HT-29 (cell line): ENCODE measurements at regions not wholly inside any gene's neighbourhood (a gene's known extent, or its start where the extent isn't known, plus 50 kb on each side); places are given as distances from the start of the nearest gene placed in this dataset.
"Not testable (repeated sequence)": the region's sequence is repeated elsewhere in the genome, so short reads cannot be mapped to it uniquely, and the experiment has no call there.

Source experiments
- DNase-seq: peaks from one replicate; pipeline ENCODE4 v3.0.0-alpha.2; 2015; ENCODE audit warnings: low spot score

DNA sequence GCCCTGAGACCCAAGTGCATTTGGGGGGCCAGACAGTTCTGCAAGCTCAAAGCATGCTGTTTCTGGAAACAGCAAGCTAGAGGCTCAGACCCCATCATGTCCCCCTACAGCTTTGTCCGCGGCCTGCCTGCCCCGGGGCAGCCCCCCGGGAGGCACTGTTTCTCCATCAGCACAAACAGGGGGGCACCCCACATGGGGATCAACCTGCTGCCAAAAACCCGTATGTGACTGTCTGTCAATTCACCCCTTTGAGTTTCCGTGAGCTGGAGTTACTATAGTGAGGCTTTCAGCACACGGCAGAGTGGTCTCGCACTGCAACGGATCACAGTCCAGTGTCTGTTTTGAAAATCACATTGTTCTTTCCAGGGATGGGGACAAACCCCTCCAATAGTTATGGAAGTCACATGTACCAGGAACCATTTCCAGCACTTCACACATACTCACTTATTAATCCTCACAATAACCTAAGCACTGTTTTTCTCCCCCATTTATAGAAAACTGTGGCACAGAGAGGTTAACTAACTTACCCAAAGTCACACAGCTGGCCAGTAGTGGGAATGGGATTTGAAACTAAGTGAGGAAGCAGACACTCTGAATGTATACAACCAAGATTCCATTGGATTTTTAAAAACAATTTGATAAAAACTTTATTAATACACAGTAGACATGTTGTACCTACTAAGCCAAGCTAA, 269.0 kb downstream of the C16orf95 start:
- no peak for DNase-seq

DNA sequence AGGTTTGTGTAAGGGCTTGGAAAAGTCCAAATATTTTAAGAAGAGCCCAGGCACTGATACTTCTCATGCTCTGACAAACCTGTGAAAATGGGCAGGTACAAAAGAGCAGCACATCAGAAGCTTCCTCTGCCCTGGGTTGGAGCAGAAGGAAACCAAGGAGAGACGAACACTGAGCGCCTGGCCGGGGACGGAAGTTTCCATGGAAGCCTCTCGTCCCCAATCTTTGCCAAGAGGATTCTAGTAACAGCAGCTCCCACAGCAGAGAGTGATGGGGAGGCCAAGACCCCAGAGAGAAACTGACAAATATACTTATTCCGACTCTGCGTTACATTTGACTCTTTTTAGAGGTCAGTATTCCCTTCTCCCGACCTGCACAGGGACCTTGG, 268.5 kb downstream of the C16orf95 start:
- DNase-seq: no peak

DNA sequence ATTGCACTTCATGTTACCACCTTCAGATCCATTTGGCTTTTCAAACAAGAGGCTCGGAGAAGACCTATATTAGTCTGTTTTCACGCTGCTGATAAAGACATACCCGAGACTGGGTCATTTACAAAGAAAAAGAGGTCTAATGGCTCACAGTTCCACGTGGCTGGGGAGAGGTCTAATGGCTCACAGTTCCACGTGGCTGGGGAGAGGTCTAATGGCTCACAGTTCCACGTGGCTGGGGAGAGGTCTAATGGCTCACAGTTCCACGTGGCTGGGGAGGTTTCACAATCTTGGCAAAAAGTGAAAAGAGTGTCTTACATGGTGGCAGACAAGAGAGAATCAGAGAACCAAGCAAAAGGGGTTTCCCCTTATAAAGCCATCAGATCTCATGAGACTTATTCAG, 268.0 kb downstream of the C16orf95 start:
- DNase-seq: not testable (repeated sequence)

DNA sequence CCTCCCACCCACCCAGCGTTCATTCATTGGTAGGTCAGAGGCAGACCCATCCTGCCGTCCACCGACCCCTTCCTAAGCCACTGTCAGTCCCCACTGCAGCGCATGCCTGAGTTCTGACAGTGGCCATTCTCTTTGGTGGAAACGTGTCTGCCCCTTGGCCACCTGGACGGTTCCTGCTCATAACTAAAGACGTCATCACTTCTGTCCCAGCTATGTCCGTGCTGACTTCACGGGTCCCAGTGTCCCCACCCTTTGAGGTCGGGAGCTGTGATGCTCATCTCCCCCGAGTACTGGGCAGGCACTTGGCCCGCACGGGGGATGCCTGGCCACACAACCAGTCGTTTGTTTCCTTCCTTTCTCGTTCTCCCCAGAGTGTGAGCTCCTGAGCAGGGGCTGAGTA, 267.1 kb downstream of the C16orf95 start:
- DNase-seq: no peak

DNA sequence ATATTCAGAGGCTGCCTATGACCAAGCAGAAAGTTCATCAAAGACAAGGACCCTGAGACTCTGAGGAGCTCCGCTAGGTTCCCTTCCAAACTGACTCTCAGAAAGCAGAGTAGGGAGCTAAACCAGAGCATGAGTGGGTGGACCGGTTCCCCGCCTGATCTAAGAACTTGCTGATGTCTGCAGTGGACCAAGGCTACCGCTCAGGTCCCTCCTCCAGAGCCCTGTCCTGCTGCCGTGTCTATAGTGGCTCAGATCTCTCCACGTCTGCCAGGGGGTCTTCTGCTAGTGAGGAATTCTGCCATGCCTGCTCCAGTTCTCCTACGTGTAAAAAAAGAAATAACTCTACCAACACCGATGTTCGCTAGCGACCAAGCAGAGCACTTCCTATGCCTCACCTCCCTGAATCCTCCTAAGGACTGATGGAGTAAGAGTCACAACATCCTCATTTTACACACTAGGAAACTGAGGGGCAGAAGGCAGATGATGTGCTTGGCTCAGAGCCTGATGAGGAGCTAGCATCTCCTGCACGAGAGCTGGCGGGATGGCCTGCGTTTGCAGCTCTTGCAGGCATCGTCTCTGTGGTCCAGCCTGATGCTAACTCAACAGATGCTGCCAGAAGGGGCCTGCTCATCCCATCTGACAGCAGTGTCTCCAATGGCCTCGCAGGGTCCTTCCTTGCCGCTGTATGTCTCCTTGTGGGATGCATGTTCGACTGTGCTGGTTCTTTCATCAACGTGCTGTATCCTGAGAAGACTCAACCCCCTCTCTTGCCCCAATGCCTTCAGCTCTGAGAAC, 265.5 kb downstream of the C16orf95 start:
- DNase-seq: no peak

DNA sequence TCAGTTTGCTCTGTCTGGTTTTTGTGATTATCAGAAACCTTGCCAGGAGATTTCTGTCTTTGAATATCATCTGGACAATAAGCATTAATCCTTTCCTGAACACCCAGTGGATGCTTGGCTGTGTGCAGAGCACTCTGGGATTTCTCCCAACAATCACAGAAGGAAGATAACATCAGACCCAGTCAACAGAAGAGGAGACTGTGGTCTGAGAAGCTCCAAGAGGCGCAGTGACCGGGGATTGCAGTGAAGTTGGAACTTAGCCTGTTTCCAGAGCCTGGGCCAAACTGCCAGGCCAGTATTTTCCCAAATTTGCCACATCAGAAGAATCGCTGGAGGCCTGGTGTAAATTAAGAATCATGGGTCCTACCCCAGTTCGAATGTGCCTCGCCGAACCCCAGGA, 264.7 kb downstream of the C16orf95 start:
- no peak for DNase-seq

DNA sequence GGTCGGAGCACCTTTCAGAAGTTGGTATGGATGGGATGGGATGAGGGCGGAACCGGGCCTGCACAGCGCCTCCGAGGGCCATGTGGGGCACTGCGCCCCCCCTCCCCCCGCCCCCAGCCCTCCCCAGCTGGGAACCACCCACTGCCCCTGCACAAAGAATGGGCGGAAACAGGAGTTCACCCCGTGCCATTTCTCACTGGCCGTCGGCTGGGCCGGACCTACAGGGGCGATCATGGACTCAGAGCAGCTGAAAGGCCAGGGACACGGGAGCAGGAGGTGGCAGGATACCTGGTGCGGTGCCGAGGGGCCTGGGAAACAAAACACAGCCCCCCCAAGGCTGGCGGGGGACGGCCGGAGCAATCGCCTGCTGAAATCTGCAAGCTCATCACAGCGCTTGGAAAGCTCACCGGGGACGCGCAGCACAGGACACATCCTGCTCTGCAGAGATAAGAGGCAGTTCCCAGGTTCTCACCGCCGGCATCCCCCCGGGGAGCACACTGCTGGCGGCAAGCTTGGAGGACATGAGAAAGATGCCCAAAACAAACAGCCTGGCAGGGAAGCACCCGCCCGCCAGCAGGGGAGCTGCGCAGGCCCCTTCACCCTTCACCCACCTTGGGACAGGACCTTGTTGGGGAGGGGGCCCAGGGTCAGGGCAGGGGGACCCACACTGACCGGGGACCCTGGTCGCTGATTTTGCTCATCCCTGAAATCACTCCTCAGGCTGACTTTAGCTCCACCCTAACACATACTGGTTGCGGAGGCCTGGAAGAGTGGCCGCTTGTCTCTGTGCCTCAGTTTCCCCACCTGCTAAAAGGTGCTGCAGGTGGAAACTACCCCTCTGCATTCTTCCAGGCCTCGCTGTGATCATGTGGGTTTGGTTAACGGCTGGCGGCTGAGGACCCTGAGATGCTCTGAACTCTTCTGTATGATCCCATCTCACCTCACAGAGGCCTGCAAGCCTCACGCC, 263.9 kb downstream of the C16orf95 start:
- DNase-seq: no peak

DNA sequence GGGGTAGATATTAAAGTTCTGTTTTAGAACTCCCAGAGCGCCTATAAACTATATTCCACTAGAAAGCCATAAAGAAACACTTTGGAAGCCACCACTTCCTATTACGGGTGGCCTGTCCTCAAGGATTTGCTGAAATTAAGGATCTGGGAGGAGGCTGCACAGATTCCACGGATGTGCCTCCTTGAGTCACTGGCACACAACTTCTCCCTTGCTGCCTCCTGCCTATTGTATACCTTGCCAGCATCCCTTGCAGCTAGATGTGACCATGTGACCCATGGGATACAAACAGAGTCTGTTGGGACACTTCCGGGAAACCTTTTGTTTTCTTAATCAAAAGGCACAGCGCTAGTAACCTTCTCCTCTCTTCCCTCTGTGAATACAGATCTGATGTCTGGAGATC, 263.0 kb downstream of the C16orf95 start:
- no peak for DNase-seq

DNA sequence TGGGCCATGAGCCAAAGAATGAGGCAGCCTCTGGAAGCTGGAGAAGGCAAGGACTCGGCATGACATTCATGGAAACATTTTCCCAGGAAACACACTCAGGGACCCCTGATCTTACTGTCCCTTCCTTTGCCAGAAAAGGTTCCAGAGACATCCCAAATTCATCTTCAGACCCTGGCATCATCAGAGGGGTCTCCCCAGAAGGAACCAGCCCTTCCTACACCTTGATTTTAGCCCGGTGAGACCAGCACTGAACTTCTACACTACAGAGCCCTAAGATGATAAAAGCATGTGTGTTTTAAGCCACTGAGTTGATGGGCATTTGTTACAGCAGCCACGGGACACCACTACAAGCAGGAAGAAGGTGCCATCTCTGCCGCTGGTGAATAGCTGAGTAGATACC, 262.3 kb downstream of the C16orf95 start:
- no peak for DNase-seq

DNA sequence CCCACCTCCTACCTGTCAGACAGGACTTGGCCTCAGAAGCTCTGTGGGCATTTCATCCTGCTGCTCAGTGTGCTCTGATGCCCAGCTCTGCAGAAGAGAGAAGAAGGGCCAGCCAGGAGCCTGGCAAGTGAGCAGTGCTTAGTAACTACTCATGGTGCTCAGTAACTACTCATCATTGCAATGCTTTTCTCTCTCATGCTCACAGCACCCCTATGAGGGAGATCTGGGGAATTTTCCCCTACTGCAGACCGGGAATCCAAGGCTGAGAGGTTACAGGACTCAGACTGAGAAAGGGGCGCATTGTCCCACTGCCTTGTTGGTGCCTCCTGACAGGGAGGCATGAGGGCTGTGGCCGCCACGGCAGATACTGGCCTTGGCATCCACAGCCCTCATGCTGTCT, 261.1 kb downstream of the C16orf95 start:
- no peak for DNase-seq

DNA sequence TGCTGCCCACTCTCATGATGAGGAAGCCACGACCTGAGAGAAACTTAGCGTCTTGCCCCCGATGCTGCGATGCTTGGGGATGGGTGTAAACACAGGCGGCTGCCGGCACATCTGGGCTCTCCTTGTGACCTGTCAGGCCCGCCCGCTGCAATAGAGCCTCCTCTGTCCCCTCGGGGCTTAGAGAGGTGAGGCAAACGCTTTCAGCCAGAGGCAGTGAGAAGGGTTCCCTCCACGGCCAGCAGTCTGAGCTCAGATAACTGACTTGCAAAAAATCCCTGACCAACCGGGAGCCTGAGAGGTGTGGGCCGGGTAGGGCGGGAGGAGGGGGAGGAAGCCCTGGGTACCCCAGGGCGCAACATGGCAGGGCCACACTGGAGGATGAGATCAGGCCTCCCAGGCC, 260.6 kb downstream of the C16orf95 start:
- DNase-seq: no peak

DNA sequence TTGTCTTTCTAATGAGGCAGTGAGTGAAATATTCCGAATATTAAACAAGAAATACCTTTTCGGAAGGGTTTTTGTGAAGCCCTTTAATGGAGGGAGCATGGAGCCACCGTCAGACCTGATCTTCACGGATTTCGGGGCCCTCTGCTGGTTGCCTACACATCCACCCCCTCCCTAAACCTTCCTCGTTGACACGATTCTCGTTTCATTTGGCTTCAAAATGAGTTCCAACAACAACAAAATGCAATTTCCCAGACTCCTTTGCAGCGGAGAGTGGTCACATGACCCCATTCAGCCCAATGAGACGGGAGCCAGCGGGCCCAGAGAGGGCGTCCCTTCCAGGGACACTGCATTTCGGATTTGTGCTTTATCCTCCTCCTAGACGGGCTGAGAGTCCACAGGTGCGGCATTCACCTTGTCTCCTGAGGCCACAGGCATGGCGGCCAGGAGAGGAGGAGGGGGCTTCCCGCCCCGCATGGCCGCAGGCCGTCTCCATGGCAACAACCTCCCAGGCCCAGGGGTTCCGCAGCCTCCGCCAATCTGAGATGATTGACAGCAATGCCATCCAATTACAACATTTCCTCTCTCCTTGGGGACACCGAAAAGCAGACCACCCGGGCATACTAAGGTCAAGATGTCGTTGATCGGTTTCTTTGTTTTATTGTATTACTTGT, 259.8 kb downstream of the C16orf95 start:
- no peak for DNase-seq

DNA sequence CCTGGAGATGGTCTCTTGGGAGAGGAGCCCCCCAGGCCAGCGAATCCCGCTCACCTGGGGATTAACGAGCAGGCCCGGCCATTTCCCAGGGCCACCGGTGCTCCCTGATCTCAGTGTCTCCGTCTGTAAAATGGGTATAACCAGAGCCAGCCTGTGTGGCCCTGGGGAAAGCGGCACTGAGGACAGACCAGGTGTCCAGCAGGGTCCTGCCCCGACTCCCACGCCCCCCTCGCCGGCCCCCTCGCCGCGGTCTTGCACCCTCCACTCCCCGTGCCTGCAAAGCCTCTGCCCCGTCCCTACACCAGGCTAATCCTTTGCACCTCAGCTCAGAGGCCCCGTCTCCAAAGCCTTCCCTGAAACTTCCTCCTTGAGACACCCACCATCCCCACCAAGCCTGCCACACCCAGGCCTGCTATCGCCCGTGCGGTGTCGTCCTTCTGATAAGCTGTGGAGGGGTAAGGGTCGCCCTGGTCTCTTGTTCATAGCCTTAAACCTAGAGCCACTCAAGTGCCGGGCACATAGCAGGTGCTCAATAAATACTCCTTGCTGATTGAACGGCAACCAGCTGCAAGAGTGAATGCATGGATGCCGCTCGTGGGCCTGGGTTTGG, 259.1 kb downstream of the C16orf95 start:
- DNase-seq: no peak

DNA sequence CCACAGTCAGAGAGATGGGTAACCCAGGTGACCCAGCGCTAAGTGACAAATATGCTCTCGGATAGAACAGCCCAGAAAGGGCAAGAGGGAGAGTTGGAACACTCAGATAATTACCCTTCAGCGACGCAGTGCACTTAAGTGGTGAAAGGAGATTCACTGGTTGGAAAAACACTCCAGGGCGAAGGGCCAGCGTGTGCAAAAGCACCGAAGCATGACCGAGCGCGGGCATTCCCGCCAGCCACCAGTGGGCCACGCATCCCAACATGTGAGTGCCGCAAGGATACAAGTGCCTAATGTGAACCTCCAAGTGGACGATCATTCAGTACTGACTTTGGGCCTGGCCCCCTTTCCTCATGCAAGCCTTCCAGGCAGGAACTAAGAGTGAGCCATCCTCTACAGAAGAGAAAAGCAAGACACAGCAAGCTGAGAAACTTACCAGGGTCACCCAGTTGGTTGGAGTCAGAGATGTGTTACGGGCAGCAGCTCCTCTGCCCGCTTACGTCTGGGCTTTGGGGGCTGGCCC, 258.4 kb downstream of the C16orf95 start:
- DNase-seq: no peak

DNA sequence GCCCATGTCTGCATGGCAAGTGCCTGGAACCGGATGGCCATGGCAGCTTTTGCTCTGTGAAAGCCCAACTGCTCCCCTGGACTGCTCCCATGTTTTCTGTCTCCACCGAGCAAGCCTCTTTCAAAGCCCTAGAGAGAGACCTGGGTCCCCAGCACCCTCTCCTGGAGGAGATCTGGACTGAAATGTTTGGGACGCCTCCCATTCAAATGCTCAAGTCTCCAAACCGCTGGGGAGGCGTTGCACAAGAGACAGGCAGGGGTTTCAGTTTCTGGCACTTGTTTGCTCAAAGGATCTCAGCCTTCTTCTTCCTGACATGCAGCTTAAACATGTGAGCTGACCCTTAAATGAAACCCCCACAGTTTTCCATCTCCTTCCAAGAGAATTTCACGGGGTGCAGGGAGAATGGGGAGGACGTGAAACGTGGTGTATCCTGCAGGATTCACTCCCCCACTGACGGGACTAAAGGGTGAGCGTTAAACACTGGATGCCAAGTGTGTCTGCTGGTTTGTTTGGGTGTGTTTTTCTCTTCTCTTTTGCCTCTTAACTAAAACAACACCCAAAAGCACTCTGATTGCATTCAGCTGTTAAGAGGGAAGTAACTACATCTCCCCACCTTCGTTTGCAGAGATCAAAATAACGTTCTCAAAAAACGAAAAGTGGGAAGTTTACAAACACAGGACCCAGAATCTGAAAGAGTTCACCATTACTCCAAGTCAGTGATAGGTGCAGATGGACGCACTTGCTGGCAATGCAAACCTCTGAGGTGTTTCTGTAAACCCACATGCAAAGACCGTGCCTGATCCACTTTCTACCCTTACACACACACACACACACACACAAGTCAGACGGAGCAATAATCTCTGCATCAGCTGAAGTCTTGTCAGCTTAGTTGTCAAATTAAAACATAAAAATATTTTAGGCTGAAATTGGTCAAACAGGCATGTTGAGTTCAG, 256.9 kb downstream of the C16orf95 start:
- no peak for DNase-seq

DNA sequence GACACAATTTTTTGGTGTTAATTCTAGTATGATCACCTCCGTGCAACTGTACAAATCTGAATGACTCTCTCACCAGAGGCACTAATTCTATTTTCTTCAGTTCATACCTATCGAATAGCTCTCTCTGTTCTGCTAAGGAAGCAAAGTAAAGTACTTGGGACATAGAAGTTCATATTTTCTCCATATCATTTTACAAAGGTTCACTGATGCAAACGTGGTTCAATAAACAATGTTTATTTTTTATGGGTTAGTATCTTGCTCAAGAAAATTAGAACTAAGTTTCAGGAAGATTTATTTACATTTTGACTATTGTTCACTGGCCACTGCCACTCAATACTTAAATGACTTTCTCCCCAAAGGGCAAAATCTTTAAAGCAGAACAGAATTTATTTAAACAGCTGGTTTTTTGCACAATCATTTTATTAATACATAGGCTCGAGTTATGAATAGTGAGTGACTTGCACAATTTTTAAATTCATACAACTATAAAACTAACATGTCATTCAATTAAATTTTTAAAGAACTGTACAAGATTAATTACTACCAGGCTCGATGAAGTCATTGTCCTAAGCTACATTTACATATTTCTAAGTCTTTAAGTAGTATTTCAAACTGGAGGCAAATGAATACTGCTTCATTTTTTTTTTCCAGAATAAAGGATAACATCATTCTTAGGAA, 255.8 kb downstream of the C16orf95 start:
- no peak for DNase-seq

DNA sequence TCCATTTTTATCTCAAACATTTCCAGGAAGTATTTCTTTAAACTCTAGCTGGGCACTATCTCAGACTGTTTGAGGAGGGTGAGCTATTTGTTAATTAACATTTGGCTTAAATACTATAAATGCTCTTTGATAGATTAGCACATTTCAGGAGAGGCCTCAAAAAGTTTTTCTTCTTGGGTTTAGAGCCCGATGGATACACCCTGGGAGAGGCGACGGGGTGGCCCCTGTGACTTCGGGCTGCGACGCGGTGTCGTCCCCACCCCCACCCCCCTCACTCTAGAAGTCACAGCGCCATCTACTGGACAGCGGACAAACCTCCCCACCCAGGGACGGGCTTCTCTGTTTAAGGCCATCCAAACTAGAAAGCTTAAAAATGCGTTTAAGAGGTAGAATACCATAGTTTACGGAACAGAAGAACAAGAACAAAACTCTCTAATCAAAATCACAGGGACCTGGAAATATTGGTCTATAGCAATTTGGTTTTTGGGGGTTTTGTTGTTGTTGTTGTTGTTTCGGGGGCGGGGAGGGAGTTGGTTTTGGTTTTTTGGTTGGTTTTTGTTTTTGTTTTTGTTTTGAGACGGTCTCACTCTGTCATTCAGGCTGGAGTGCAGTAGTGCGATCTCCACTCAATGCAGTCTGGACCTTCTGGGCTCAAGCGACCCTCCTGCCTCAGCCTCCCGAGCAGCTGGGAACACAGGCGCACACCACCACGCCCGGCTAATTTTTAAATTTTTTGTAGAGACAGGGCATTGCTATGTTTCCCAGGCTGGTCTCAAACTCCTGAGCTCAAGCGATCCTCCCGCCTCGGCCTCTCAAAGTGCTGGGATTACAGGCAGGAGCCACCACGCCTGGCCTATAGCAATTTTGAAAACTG, 254.4 kb downstream of the C16orf95 start:
- peak; percentile 72 for DNase-seq

DNA sequence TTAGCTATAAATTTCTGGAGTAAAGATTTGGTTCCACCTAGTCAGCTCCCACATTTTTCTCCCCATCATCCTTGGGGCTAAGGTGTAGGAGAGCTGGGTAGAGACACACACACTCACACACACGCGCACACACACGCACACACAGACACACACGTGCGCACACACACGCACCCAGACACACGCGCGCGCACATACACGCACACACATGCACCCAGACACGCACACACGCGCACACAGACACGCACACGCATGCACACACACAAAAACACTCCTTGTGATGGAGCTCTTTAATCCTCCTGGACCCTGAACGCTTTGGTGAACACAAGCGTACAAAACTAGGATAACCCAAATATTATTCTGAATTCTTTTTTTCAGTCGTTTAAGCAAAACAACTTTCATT, 253.6 kb downstream of the C16orf95 start:
- no peak for DNase-seq
